ENCODE measurements at regions not wholly inside any gene's neighbourhood (a gene's known extent, or its start where the extent isn't known, plus 50 kb on each side); places are given as distances from the start of the nearest gene placed in this dataset.

GRCh38 chr12:98291828-98292227 is 223.6 kb upstream of the TMPO start:
- DNase-seq (ENCODE audit: low spot score, unreplicated experiment): no peak
- H3K4me1 Mint-ChIP-seq (ENCODE audit: low read depth): no peaks in the 10 kb centered on the region
- TF ChIP-seq CTCF (IDR thresholded peaks at IDR 0.05; ENCODE audit: unreplicated experiment): no peak
- no peak overlapping the region for H3K27ac Mint-ChIP-seq
- H3K36me3 Mint-ChIP-seq (ENCODE audit: insufficient read depth): no peaks in the 10 kb centered on the region
- no peaks in the 10 kb centered on the region for H3K9me3 Mint-ChIP-seq (ENCODE audit: low read depth)
- peaks cover 9% of the 10 kb centered on the region for H3K27me3 Mint-ChIP-seq
- H3K4me3 Mint-ChIP-seq (ENCODE audit: low read depth): no peak overlapping the region

GRCh38 chr12:98294051-98294805 is 221.2 kb upstream of the TMPO start:
- Mint-ChIP-seq H3K27me3 (peaks cover 12% of the 10 kb centered on the region), H3K4me3 (ENCODE audit: low read depth) (no peak overlapping the region), H3K36me3 (ENCODE audit: insufficient read depth) (no peaks in the 10 kb centered on the region), H3K4me1 (ENCODE audit: low read depth) (no peaks in the 10 kb centered on the region), H3K9me3 (ENCODE audit: low read depth) (no peaks in the 10 kb centered on the region), H3K27ac (no peak overlapping the region)
- no peak for DNase-seq (ENCODE audit: low spot score, unreplicated experiment)
- no peak for TF ChIP-seq CTCF (IDR thresholded peaks at IDR 0.05; ENCODE audit: unreplicated experiment)

- peaks cover 12% of the 10 kb centered on the region for H3K27me3 Mint-ChIP-seq
- TF ChIP-seq CTCF (IDR thresholded peaks at IDR 0.05; ENCODE audit: unreplicated experiment): no peak
- H3K4me1 Mint-ChIP-seq (ENCODE audit: low read depth): no peaks in the 10 kb centered on the region
- H3K4me3 Mint-ChIP-seq (ENCODE audit: low read depth): no peak overlapping the region
- no peak for DNase-seq (ENCODE audit: low spot score, unreplicated experiment)
- no peaks in the 10 kb centered on the region for H3K36me3 Mint-ChIP-seq (ENCODE audit: insufficient read depth)
- H3K27ac Mint-ChIP-seq: no peak overlapping the region
- H3K9me3 Mint-ChIP-seq (ENCODE audit: low read depth): no peaks in the 10 kb centered on the region
These were observed 219.7 kb upstream of the TMPO start for GRCh38 chr12:98295681-98296080.

GRCh38 chr12:98296462-98297079 is 218.8 kb upstream of the TMPO start:
- Mint-ChIP-seq H3K36me3 (ENCODE audit: insufficient read depth) (no peaks in the 10 kb centered on the region), H3K27ac (peak overlapping the region; percentile 19), H3K27me3 (peaks cover 12% of the 10 kb centered on the region), H3K4me1 (ENCODE audit: low read depth) (no peaks in the 10 kb centered on the region), H3K9me3 (ENCODE audit: low read depth) (no peaks in the 10 kb centered on the region), H3K4me3 (ENCODE audit: low read depth) (no peak overlapping the region)
- DNase-seq (ENCODE audit: low spot score, unreplicated experiment): peak; percentile 21
- no peak for TF ChIP-seq CTCF (IDR thresholded peaks at IDR 0.05; ENCODE audit: unreplicated experiment)

- Mint-ChIP-seq H3K27ac (no peak overlapping the region), H3K4me1 (ENCODE audit: low read depth) (no peaks in the 10 kb centered on the region), H3K36me3 (ENCODE audit: insufficient read depth) (no peaks in the 10 kb centered on the region), H3K27me3 (peaks cover 8% of the 10 kb centered on the region), H3K9me3 (ENCODE audit: low read depth) (no peaks in the 10 kb centered on the region), H3K4me3 (ENCODE audit: low read depth) (no peak overlapping the region)
- TF ChIP-seq CTCF (IDR thresholded peaks at IDR 0.05; ENCODE audit: unreplicated experiment): no peak
- no peak for DNase-seq (ENCODE audit: low spot score, unreplicated experiment)
These were observed 217.9 kb upstream of the TMPO start for GRCh38 chr12:98297538-98297937.

Data from progenitor cell of endocrine pancreas (in vitro differentiated cells).